GM12891 (cell line): ENCODE measurements at regions not wholly inside any gene's neighbourhood (a gene's known extent, or its start where the extent isn't known, plus 50 kb on each side); places are given as distances from the start of the nearest gene placed in this dataset.
"Not testable (repeated sequence)": the region's sequence is repeated elsewhere in the genome, so short reads cannot be mapped to it uniquely, and the experiment has no call there.

Source experiments
- DNase-seq: peaks from one replicate; pipeline ENCODE4 v3.0.0; 2011; ENCODE audit warnings: low spot score; ENCODE audit not compliant: insufficient read length
- FAIRE-seq: peaks from 2 replicates; lab custom pipeline; 2011; peaks lifted over from hg19 to GRCh38; lab: Jason Lieb, UNC
- PAX5 ChIP-seq: IDR thresholded peaks from 2 replicates; pipeline ENCODE4 v1.6.1; 2011; ENCODE audit warnings: low read length, moderate library complexity, mild to moderate bottlenecking; ENCODE audit not compliant: insufficient read depth, severe bottlenecking
- POLR2A ChIP-seq: IDR thresholded peaks from 2 replicates; pipeline ENCODE4 v1.6.1; 2011; ENCODE audit warnings: low read depth, low read length, control low read depth
- POLR2AphosphoS5 ChIP-seq: IDR thresholded peaks from 2 replicates; pipeline ENCODE4 v1.6.1; 2011; ENCODE audit warnings: low read depth, low read length, control low read depth
- POU2F2 ChIP-seq: IDR thresholded peaks from 2 replicates; pipeline ENCODE4 v1.6.1; 2011; ENCODE audit warnings: low read depth, mild to moderate bottlenecking, control low read depth, low read length, moderate library complexity
- SPI1 ChIP-seq: IDR thresholded peaks from 2 replicates; pipeline ENCODE4 v1.6.1; 2011; ENCODE audit warnings: low read depth, low read length, control low read depth
- TAF1 ChIP-seq: IDR thresholded peaks from 2 replicates; pipeline ENCODE4 v1.6.1; 2011; ENCODE audit warnings: low read depth, low read length, control low read depth

- no peak for TF ChIP-seq POU2F2
- TF ChIP-seq SPI1, result no peak
- no peak for TF ChIP-seq PAX5
- TF ChIP-seq TAF1, result no peak
- TF ChIP-seq POLR2AphosphoS5, result no peak
- TF ChIP-seq POLR2A, result no peak
- FAIRE-seq, result no peak
- DNase-seq, result no peak
These were observed 73.3 kb upstream of the ALCAM start for GRCh38 chr3:105293441-105293840.

- DNase-seq, result not testable (repeated sequence)
These were observed 70.4 kb upstream of the ALCAM start for GRCh38 chr3:105296182-105296822.

GRCh38 chr3:105304487-105304886 is 62.2 kb upstream of the ALCAM start:
- TF ChIP-seq TAF1 (no peak), PAX5 (no peak), POLR2AphosphoS5 (no peak)
- FAIRE-seq (no peak), DNase-seq (no peak)

More at GRCh38 chr3:105296182-105296822, 70.4 kb upstream of the ALCAM start:
- FAIRE-seq, result not testable (repeated sequence)

- no peak for TF ChIP-seq POU2F2
- TF ChIP-seq POLR2A, result no peak
- no peak for TF ChIP-seq SPI1
- TF ChIP-seq POLR2AphosphoS5, result no peak
- no peak for TF ChIP-seq TAF1
- no peak for TF ChIP-seq PAX5
These were observed 51.6 kb upstream of the ALCAM start for GRCh38 chr3:105315144-105315543.

GRCh38 chr3:105315815-105316214 is 50.9 kb upstream of the ALCAM start:
- TF ChIP-seq POU2F2, result no peak
- TF ChIP-seq PAX5, result no peak
- TF ChIP-seq SPI1, result no peak
- TF ChIP-seq POLR2AphosphoS5, result no peak
- TF ChIP-seq POLR2A, result no peak
- TF ChIP-seq TAF1, result no peak
- FAIRE-seq (peak; percentile 5), DNase-seq (no peak)

More at GRCh38 chr3:105315144-105315543, 51.6 kb upstream of the ALCAM start:
- DNase-seq (no peak), FAIRE-seq (no peak)

- DNase-seq (no peak), FAIRE-seq (no peak)
These were observed 50.4 kb upstream of the ALCAM start for GRCh38 chr3:105316331-105316730.

More at GRCh38 chr3:105316331-105316730, 50.4 kb upstream of the ALCAM start:
- TF ChIP-seq PAX5, result no peak
- no peak for TF ChIP-seq POLR2AphosphoS5
- TF ChIP-seq SPI1, result no peak
- no peak for TF ChIP-seq TAF1
